SK-N-SH (cell line): ENCODE measurements at regions not wholly inside any gene's neighbourhood (a gene's known extent, or its start where the extent isn't known, plus 50 kb on each side); places are given as distances from the start of the nearest gene placed in this dataset.

Experiments used
- CTCF ChIA-PET: fragments of 300-600, 350-600 bp; formaldehyde crosslinking; extraction: SDS; loops from one replicate; lab custom pipeline; 2021; lab: Yijun Ruan, JAX
- POLR2A ChIA-PET: fragments of 350-600 bp; sonication (Branson Sonifier 250); formaldehyde crosslinking; extraction: SDS; loops from one replicate; lab custom pipeline; 2020; ENCODE audit warnings: antibody characterized with exemption, inconsistent platforms; lab: Yijun Ruan, JAX
- DNase-seq: peaks from one replicate; pipeline ENCODE4 v3.0.0; 2012
- H2AFZ ChIP-seq: fragments of 200-600 bp; sonication (generic); 2 replicates; pipeline ENCODE4 v1.8.1; 2016; ENCODE audit warnings: antibody characterized with exemption, mild to moderate bottlenecking, low read depth
- H3F3A ChIP-seq: fragments of 200-600 bp; sonication (generic); replicated peaks from 2 replicates; pipeline ENCODE3; 2016; ENCODE audit warnings: antibody characterized with exemption, mild to moderate bottlenecking; ENCODE audit not compliant: insufficient read depth
- H3K27ac ChIP-seq, 2 experiments: fragments of 200-500 bp in 1 of 2; fragments of 200-600 bp in 1 of 2; sonication (Bioruptor generic) in 1 of 2; sonication (generic), shearing (Covaris generic) in 1 of 2; 2 replicates each; pipeline versions ENCODE4 v1.5.1 to v1.6.1; 2014 to 2016; ENCODE audit warnings: low read depth in 2 of 2, inconsistent platforms in 1 of 2, low read length in 1 of 2, mild to moderate bottlenecking in 1 of 2, mixed read lengths in 1 of 2
- H3K27me3 ChIP-seq: fragments of 200-600 bp; sonication (generic), shearing (Covaris generic); 2 replicates; pipeline ENCODE4 v1.6.1; 2016; ENCODE audit warnings: mixed run types; ENCODE audit not compliant: insufficient read depth
- H3K36me3 ChIP-seq, 2 experiments: fragments of 200-500 bp in 1 of 2; fragments of 200-600 bp in 1 of 2; sonication (Bioruptor generic) in 1 of 2; sonication (generic) in 1 of 2; replicated peaks in 1 of 2; 2 replicates each; pipeline versions ENCODE3 to v1.5.1; 2014 to 2016; ENCODE audit warnings: low read length in 1 of 2, mild to moderate bottlenecking in 1 of 2; ENCODE audit not compliant: insufficient read depth in 2 of 2, control insufficient read depth in 1 of 2
- H3K4me1 ChIP-seq, 2 experiments: fragments of 200-500 bp in 1 of 2; fragments of 200-600 bp in 1 of 2; sonication (Bioruptor generic) in 1 of 2; sonication (generic), shearing (Covaris generic) in 1 of 2; 2 replicates each; pipeline versions ENCODE4 v1.5.1 to v1.6.1; 2014 to 2016; ENCODE audit warnings: low read depth in 1 of 2, low read length in 1 of 2, mixed run types in 1 of 2; ENCODE audit not compliant: insufficient read depth in 2 of 2, control insufficient read depth in 1 of 2
- H3K4me2 ChIP-seq: fragments of 200-600 bp; sonication (generic), shearing (Covaris generic); 2 replicates; pipeline ENCODE4 v1.6.1; 2017; ENCODE audit warnings: mixed run types
- H3K4me3 ChIP-seq, 2 experiments: fragments of 200-500 bp in 1 of 2; fragments of 200-600 bp in 1 of 2; sonication (Bioruptor generic) in 1 of 2; sonication (generic), shearing (Covaris generic) in 1 of 2; 2 replicates each; pipeline versions ENCODE4 v1.5.1 to v1.8.1; 2014 to 2016; ENCODE audit warnings: low read depth in 2 of 2, inconsistent platforms in 1 of 2, low read length in 1 of 2, mild to moderate bottlenecking in 1 of 2, mixed read lengths in 1 of 2, moderate library complexity in 1 of 2
- H3K79me2 ChIP-seq: fragments of 200-600 bp; sonication (generic); 2 replicates; pipeline ENCODE4 v1.8.1; 2017; ENCODE audit warnings: mild to moderate bottlenecking; ENCODE audit not compliant: insufficient read depth
- H3K9ac ChIP-seq: fragments of 200-600 bp; sonication (generic); 2 replicates; pipeline ENCODE4 v1.6.1; 2017; ENCODE audit warnings: mixed run types
- H3K9me2 ChIP-seq: fragments of 200-600 bp; sonication (generic); 2 replicates; pipeline ENCODE4 v1.6.1; 2017; ENCODE audit warnings: mixed run types
- H3K9me3 ChIP-seq: fragments of 200-600 bp; sonication (generic); 2 replicates; pipeline ENCODE4 v1.6.1; 2017; ENCODE audit warnings: mixed run types, mild to moderate bottlenecking, moderate library complexity
- H4K20me1 ChIP-seq: fragments of 200-600 bp; sonication (generic); 2 replicates; pipeline ENCODE4 v1.6.1; 2017; ENCODE audit warnings: mild to moderate bottlenecking, mixed run types; ENCODE audit not compliant: insufficient read depth
- CTCF ChIP-seq: fragments of 200-600 bp; sonication (generic); IDR thresholded peaks from 2 replicates; pipeline ENCODE4 v1.6.1; 2017; ENCODE audit warnings: antibody characterized with exemption, mild to moderate bottlenecking, moderate library complexity
- ELF1 ChIP-seq: IDR thresholded peaks from 2 replicates; pipeline ENCODE4 v1.4.0; 2012
- EP300 ChIP-seq, 2 experiments: IDR thresholded peaks; 2 replicates each; pipeline versions ENCODE4 v1.4.0 to v1.6.1; 2012; ENCODE audit warnings: borderline replicate concordance in 1 of 2, low read depth in 1 of 2, low read length in 1 of 2
- EZH2phosphoT487 ChIP-seq: fragments of 200-600 bp; sonication (generic); IDR thresholded peaks from 2 replicates; pipeline ENCODE4 v1.6.1; 2017; ENCODE audit warnings: low read depth, mixed run types, mild to moderate bottlenecking, antibody characterized with exemption, moderate library complexity, borderline replicate concordance
- FOXM1 ChIP-seq: IDR thresholded peaks from 2 replicates; pipeline ENCODE4 v1.4.0; 2012; ENCODE audit warnings: low read depth, mild to moderate bottlenecking
- GABPA ChIP-seq: IDR thresholded peaks from 2 replicates; pipeline ENCODE4 v1.4.0; 2012; ENCODE audit warnings: low read depth, mild to moderate bottlenecking
- IRF3 ChIP-seq: fragments of 150-350 bp; IDR thresholded peaks from 2 replicates; pipeline ENCODE4 v1.6.1; 2016; ENCODE audit warnings: mild to moderate bottlenecking, low read depth, low read length
- JUND ChIP-seq: IDR thresholded peaks from 2 replicates; pipeline ENCODE4 v1.4.0; 2012
- MEF2A ChIP-seq: IDR thresholded peaks from 2 replicates; pipeline ENCODE4 v1.4.0; 2012; ENCODE audit warnings: low read depth, borderline replicate concordance
- MXI1 ChIP-seq: IDR thresholded peaks from 2 replicates; pipeline ENCODE4 v1.6.1; 2012; ENCODE audit warnings: mild to moderate bottlenecking, low read depth, low read length, improper control_type of control experiment
- NRF1 ChIP-seq: IDR thresholded peaks from 2 replicates; pipeline ENCODE4 v1.6.1; 2012; ENCODE audit warnings: low read depth, mild to moderate bottlenecking, low read length
- PBX3 ChIP-seq: IDR thresholded peaks from 2 replicates; pipeline ENCODE4; 2012
- RAD21 ChIP-seq: IDR thresholded peaks from 2 replicates; pipeline ENCODE4 v1.6.1; 2012; ENCODE audit warnings: mild to moderate bottlenecking, low read length
- RFX5 ChIP-seq: IDR thresholded peaks from 2 replicates; pipeline ENCODE4 v1.6.1; 2012; ENCODE audit warnings: mild to moderate bottlenecking, improper control_type of control experiment, low read length
- SIN3A ChIP-seq: IDR thresholded peaks from 2 replicates; pipeline ENCODE4 v1.6.1; 2012; ENCODE audit warnings: low read depth, mild to moderate bottlenecking, low read length, moderate library complexity, borderline replicate concordance
- SMC3 ChIP-seq: IDR thresholded peaks from 2 replicates; pipeline ENCODE4 v1.6.1; 2012; ENCODE audit warnings: low read depth, low read length, improper control_type of control experiment
- TAF1 ChIP-seq: IDR thresholded peaks from 2 replicates; pipeline ENCODE4 v1.6.1; 2012; ENCODE audit warnings: low read depth, mild to moderate bottlenecking, low read length, moderate library complexity, borderline replicate concordance
- TCF12 ChIP-seq: IDR thresholded peaks from 2 replicates; pipeline ENCODE4 v1.4.0; 2012
- TEAD4 ChIP-seq: IDR thresholded peaks from 2 replicates; pipeline ENCODE4 v1.4.0; 2012; ENCODE audit warnings: mild to moderate bottlenecking, borderline replicate concordance; ENCODE audit not compliant: insufficient read depth
- YY1 ChIP-seq: IDR thresholded peaks from 2 replicates; pipeline ENCODE4 v1.4.0; 2012; ENCODE audit warnings: low read depth, mild to moderate bottlenecking
- WGBS: methylation state at CpG from one replicate; pipeline ENCODE4 v1.1.6; 2017; ENCODE audit warnings: low lambda C conversion rate; 5-methylcytosine and 5-hydroxymethylcytosine counted together

- H3F3A ChIP-seq, result peaks cover 4% of the 10 kb centered on the region
- POLR2A ChIA-PET, result interaction anchor here (0.6 kb wide), 1 partner anchor 103 kb away, joined by 3 read pairs; no protein-coding TSS in a partner anchor
- TF ChIP-seq EP300 (IDR thresholded peaks at IDR 0.05; ENCODE audit: borderline replicate concordance in 1 of 2, low read depth in 1 of 2, low read length in 1 of 2) (no peak), SMC3 (no peak), TCF12 (no peak), MXI1 (no peak), GABPA (no peak), NRF1 (no peak), SIN3A (no peak), TEAD4 (no peak), FOXM1 (no peak), TAF1 (no peak), MEF2A (no peak), RFX5 (no peak), YY1 (no peak), ELF1 (no peak)
- no peak overlapping the region for H3K4me3 ChIP-seq
- H3K9me3 ChIP-seq, result no peaks in the 10 kb centered on the region
- H2AFZ ChIP-seq, result no peak overlapping the region
- H4K20me1 ChIP-seq, result no peaks in the 10 kb centered on the region
- H3K4me2 ChIP-seq, result no peak overlapping the region
- no peaks in the 10 kb centered on the region for H3K9me2 ChIP-seq
- H3K4me1 ChIP-seq, result peaks cover 7 to 12% of the 10 kb centered on the region in 2 experiments; a peak in 3 of 4 replicates
- no peaks in the 10 kb centered on the region for H3K36me3 ChIP-seq
- peak overlapping the region in 1 of 2 experiments; percentile 38; a peak in 1 of 4 replicates for H3K27ac ChIP-seq
- no peaks in the 10 kb centered on the region for H3K27me3 ChIP-seq
- 87% methylated on average over 4 of the region's 4 CpGs for WGBS
- H3K9ac ChIP-seq, result no peak overlapping the region
- H3K79me2 ChIP-seq, result no peaks in the 10 kb centered on the region
- DNase-seq, result no peak
- CTCF ChIA-PET, result interaction anchor here (0.6 to 8.8 kb wide), 37 partner anchors 8 to 298 kb away, joined by 3 to 103 read pairs (median 5); partner anchors contain the start of gene FLOT1
These were observed 55.3 kb upstream of the DDR1 start for GRCh38 chr6:30829033-30829432.

GRCh38 chr6:30828027-30828962 lies 56.0 kb upstream of the DDR1 start:
- peak overlapping the region in 1 of 2 experiments; percentile 38; a peak in 1 of 4 replicates for H3K27ac ChIP-seq
- H3K79me2 ChIP-seq, result no peaks in the 10 kb centered on the region
- peaks cover 7 to 12% of the 10 kb centered on the region in 2 experiments; a peak in 3 of 4 replicates for H3K4me1 ChIP-seq
- no peak overlapping the region for H3K4me3 ChIP-seq
- no peak overlapping the region for H3K9ac ChIP-seq
- H3K27me3 ChIP-seq, result no peaks in the 10 kb centered on the region
- peak overlapping the region; percentile 56 for H2AFZ ChIP-seq
- H3K9me2 ChIP-seq, result no peaks in the 10 kb centered on the region
- no peaks in the 10 kb centered on the region for H3K36me3 ChIP-seq
- ChIA-PET POLR2A (interaction anchor here (0.6 kb wide), 1 partner anchor 102 kb away, joined by 3 read pairs; no protein-coding TSS in a partner anchor), CTCF (interaction anchor here (0.6 to 8.8 kb wide), 43 partner anchors 9 to 299 kb away, joined by 3 to 103 read pairs (median 4); partner anchors contain the start of gene FLOT1)
- no peaks in the 10 kb centered on the region for H3K9me3 ChIP-seq
- H4K20me1 ChIP-seq, result no peaks in the 10 kb centered on the region
- no peak overlapping the region for H3K4me2 ChIP-seq
- 51% methylated on average over 5 of the region's 12 CpGs for WGBS
- peak; percentile 80 for DNase-seq
- H3F3A ChIP-seq, result peaks cover 4% of the 10 kb centered on the region
- TF ChIP-seq RFX5, result no peak
- TF ChIP-seq JUND, result no peak
- TF ChIP-seq CTCF, result peak; percentile 97
- no peak for TF ChIP-seq PBX3
- TF ChIP-seq IRF3, result no peak
- no peak for TF ChIP-seq TEAD4
- TF ChIP-seq EZH2phosphoT487, result no peak
- 0 out of 2 replicates have a peak, but pooled peaks have one; percentile 13 for TF ChIP-seq NRF1
- no peak for TF ChIP-seq EP300 (IDR thresholded peaks at IDR 0.05; ENCODE audit: borderline replicate concordance in 1 of 2, low read depth in 1 of 2, low read length in 1 of 2)
- TF ChIP-seq ELF1, result no peak
- peak; percentile 97 for TF ChIP-seq RAD21
- no peak for TF ChIP-seq FOXM1
